ENCODE measurements at regions not wholly inside any gene's neighbourhood (a gene's known extent, or its start where the extent isn't known, plus 50 kb on each side); places are given as distances from the start of the nearest gene placed in this dataset.
"Not testable (repeated sequence)": the region's sequence is repeated elsewhere in the genome, so short reads cannot be mapped to it uniquely, and the experiment has no call there.

GRCh38 chr2:11945139-11946126 is 199.0 kb downstream of the LPIN1 start:
- DNase-seq, result no peak
- in situ Hi-C loops (cut with HindIII; ENCODE audit: low pct_ligation_motif_present, low pct_unique_long_range_greater_than_20kb, low sequenced_read_pairs), result no loop called here

DNA sequence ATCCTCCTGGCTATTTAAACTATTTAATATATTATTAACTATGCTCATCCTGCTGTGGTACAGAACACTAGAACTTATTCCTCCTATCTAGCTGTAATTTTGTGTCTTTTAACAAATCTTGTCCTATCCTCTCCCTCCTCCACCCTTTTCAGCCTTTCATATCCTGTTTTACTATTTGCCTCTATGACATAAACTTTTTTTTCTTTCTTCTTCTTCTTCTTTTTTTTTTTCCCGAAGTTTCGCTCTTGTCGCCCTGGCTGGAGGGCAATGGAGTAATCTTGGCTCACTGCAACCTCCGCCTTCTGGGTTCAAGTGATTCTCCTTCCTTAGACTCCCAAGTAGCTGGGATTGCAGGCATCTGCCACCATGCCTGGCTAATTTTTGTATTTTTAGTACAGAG is 201.5 kb downstream of the LPIN1 start:
- in situ Hi-C loops (cut with HindIII; ENCODE audit: low pct_ligation_motif_present, low pct_unique_long_range_greater_than_20kb, low sequenced_read_pairs), result no loop called here
- DNase-seq, result no peak

- in situ Hi-C loops (cut with HindIII; ENCODE audit: low pct_ligation_motif_present, low pct_unique_long_range_greater_than_20kb, low sequenced_read_pairs), result no loop called here
- DNase-seq, result no peak
These were observed 203.5 kb downstream of the LPIN1 start for GRCh38 chr2:11949732-11950523.

DNA sequence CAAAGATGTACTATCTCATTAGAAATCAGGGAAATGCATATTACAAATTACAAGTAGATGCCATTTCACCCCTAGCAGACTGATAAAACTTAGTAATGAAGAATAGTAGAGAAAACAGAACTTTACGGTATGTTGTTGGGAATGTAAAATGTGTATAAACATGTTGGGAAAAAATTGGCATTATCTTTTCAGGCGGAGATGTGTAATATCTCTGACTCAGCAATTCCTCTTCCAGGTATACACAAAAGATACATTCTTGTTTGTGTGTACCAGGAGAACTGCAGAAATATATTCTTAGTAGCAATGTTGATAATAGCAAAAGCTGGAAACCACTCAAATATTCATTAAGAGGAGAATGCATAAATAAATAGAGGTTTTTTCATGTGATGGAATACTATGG is 204.5 kb downstream of the LPIN1 start:
- in situ Hi-C loops (cut with HindIII; ENCODE audit: low pct_ligation_motif_present, low pct_unique_long_range_greater_than_20kb, low sequenced_read_pairs), result no loop called here
- DNase-seq, result no peak

GRCh38 chr2:11951492-11951891 is 205.1 kb downstream of the LPIN1 start:
- DNase-seq; in situ Hi-C loops (cut with HindIII; ENCODE audit: low pct_ligation_motif_present, low pct_unique_long_range_greater_than_20kb, low sequenced_read_pairs): not testable (repeated sequence)

DNA sequence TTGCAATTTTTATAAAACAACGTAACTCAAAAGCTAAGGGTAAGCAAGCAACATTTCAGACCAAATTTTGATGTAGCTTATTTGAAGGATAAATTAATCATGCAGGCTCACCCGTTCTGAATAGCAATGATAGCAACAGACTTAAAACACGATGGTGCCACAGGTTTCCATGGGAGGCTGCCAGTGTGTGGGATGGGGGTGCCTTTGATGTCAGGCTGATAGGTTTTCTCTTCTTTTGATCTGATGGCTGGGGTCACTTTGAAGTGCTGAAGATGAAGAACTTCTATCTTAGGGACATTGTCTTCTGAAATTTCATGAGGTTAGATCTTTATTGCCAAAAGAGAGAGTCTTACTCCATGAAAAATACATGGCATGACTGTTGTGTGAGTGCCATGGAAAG is 206.8 kb downstream of the LPIN1 start:
- in situ Hi-C loops (cut with HindIII; ENCODE audit: low pct_ligation_motif_present, low pct_unique_long_range_greater_than_20kb, low sequenced_read_pairs), result no loop called here
- no peak for DNase-seq

- no peak for DNase-seq
These were observed 208.9 kb downstream of the LPIN1 start for GRCh38 chr2:11955314-11955713.

GRCh38 chr2:11955884-11956291 is 209.5 kb downstream of the LPIN1 start:
- DNase-seq, result no peak
- in situ Hi-C loops (cut with HindIII; ENCODE audit: low pct_ligation_motif_present, low pct_unique_long_range_greater_than_20kb, low sequenced_read_pairs), result no loop called here

More at GRCh38 chr2:11955314-11955713, 208.9 kb downstream of the LPIN1 start:
- in situ Hi-C loops (cut with HindIII; ENCODE audit: low pct_ligation_motif_present, low pct_unique_long_range_greater_than_20kb, low sequenced_read_pairs), result no loop called here

- no peak for DNase-seq
- in situ Hi-C loops (cut with HindIII; ENCODE audit: low pct_ligation_motif_present, low pct_unique_long_range_greater_than_20kb, low sequenced_read_pairs), result no loop called here
These were observed 216.4 kb downstream of the LPIN1 start for GRCh38 chr2:11962707-11963328.

DNA sequence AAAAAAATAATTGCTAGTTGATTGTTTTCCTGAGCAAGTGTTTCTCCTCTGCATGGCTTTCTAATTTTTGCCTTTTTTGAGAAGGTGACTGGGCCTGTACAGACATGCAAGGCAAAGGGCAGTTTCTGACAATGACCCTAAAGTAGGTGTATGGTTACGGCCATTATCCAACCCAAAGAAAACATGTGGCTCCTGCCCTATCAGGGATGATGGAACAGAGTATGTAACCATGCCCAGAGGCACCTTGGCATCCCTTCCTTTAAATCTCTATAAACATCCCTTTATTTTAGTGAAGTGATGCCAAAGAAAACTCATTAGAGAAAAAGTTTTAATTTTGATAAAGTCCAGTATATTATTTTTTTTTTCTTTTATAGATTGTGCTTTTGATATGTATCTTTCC is 217.5 kb downstream of the LPIN1 start:
- in situ Hi-C loops (cut with HindIII; ENCODE audit: low pct_ligation_motif_present, low pct_unique_long_range_greater_than_20kb, low sequenced_read_pairs), result no loop called here
- DNase-seq, result no peak

DNA sequence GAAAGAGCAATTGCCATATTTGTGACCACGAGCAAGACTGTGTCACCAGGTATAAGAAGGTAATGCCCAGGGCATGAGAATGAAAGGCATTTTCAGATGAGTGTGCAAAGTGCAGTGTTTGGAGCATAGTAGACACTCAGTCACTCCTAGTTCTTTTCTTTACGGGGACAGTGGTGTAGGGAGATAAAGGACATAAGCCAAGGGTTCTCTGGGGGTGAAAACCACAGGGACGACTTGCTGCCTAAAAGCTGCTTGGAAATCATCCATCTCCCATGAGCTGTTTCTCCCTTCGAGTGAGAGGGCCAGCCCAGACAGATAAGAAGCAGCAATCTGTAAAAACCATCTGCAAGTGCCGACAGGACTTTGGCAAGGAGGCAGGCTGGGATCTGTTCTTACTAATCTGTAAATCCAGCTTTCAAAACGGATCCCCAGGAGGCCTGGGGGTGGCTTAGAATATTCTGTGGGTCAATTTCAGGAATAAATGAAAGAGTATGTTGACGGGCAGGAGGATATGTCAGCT is 221.6 kb downstream of the LPIN1 start:
- in situ Hi-C loops (cut with HindIII; ENCODE audit: low pct_ligation_motif_present, low pct_unique_long_range_greater_than_20kb, low sequenced_read_pairs), result no loop called here
- no peak for DNase-seq

DNA sequence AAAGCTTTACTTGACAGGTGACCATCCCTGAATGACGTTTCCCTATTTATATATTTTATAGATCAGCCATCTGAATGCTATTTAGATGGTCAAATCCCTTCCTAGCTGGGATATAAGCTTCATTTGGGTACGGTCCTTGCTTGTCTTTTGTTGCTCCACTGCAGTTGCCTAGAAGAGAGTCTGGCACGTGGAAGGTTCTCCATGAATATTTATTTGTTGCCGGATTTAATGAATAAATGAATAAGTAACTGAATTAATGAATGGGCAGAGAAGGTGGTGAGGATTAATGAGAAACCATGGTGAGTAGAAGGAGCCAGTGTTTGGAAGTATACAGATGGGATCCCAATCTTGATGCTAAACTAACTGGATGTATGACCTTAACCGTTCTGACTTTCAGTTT is 222.1 kb downstream of the LPIN1 start:
- DNase-seq, result no peak
- in situ Hi-C loops (cut with HindIII; ENCODE audit: low pct_ligation_motif_present, low pct_unique_long_range_greater_than_20kb, low sequenced_read_pairs), result no loop called here

GRCh38 chr2:11969774-11970173 is 223.3 kb downstream of the LPIN1 start:
- DNase-seq, result no peak
- in situ Hi-C loops (cut with HindIII; ENCODE audit: low pct_ligation_motif_present, low pct_unique_long_range_greater_than_20kb, low sequenced_read_pairs), result no loop called here

- in situ Hi-C loops (cut with HindIII; ENCODE audit: low pct_ligation_motif_present, low pct_unique_long_range_greater_than_20kb, low sequenced_read_pairs), result no loop called here
- no peak for DNase-seq
These were observed 228.1 kb downstream of the LPIN1 start for GRCh38 chr2:11974573-11974972.

GRCh38 chr2:11975373-11975772 is 228.9 kb downstream of the LPIN1 start:
- in situ Hi-C loops (cut with HindIII; ENCODE audit: low pct_ligation_motif_present, low pct_unique_long_range_greater_than_20kb, low sequenced_read_pairs), result no loop called here
- DNase-seq, result no peak

- in situ Hi-C loops (cut with HindIII; ENCODE audit: low pct_ligation_motif_present, low pct_unique_long_range_greater_than_20kb, low sequenced_read_pairs), result no loop called here
- DNase-seq, result no peak
These were observed 229.6 kb downstream of the LPIN1 start for GRCh38 chr2:11976073-11976472.

DNA sequence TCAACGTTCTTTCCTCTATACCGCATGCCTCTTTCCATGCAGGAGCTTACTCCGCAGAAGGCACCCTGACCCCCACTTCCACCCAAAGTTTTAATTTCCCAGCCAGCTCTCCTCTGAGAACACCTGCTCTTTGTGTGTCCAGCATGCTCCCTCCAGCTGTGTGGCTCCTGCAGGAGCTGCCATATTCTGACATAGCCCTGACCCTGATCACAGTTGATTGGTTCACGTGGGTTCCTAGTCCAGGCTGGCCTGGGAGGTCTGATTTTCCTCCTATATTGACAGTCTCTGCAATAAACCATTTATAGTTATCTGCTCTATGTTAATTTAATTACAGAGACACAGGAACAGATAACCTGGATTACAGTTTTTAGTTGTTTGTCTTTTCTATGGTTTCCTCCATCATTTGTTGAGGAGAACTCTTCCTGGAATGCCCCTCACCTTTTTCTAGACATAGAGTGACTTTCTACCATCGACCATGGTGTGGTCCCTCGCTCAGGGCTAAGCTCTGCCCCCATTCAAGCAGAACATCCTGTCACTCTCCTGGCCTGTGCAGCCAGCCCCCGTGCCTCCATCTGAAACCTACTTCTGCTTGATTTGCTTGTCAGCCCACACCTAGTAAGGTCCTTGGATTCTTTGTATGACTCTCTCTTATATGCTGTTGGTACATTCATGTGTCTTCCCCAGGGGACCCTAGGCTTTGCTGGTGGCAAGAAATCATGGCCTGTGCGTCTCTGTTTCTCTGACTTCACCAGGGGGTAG is 231.5 kb downstream of the LPIN1 start:
- in situ Hi-C loops (cut with HindIII; ENCODE audit: low pct_ligation_motif_present, low pct_unique_long_range_greater_than_20kb, low sequenced_read_pairs), result no loop called here
- no peak for DNase-seq

DNA sequence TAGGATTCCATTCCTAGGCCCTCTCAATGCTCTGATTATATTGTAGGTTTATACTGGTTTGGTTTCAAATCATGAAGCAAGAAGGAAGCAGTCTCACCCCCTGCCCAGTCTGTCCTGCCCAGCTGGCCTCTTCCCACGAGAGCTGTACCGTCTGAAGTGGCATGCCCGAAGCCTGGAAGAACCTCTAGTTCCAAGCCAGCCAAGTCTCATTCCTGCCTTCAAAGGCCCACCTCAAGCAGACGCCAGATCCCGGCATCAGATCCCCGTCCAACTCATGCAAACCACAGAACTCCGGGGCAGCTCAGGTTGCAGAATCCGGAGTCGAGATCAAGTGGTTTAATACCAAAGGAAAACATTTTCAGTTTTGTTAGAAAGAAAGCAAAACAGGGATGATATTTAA is 234.4 kb downstream of the LPIN1 start:
- in situ Hi-C loops (cut with HindIII; ENCODE audit: low pct_ligation_motif_present, low pct_unique_long_range_greater_than_20kb, low sequenced_read_pairs), result no loop called here
- DNase-seq, result no peak

Data from ACHN (cell line).